NCI-H128 (cell line): ENCODE measurements at regions not wholly inside any gene's neighbourhood (a gene's known extent, or its start where the extent isn't known, plus 50 kb on each side); places are given as distances from the start of the nearest gene placed in this dataset.

Source experiments
- DNase-seq: peaks from one replicate; lab custom pipeline; 2025; ENCODE audit not compliant: unreplicated experiment; lab: John Stamatoyannopoulos, UW

DNA sequence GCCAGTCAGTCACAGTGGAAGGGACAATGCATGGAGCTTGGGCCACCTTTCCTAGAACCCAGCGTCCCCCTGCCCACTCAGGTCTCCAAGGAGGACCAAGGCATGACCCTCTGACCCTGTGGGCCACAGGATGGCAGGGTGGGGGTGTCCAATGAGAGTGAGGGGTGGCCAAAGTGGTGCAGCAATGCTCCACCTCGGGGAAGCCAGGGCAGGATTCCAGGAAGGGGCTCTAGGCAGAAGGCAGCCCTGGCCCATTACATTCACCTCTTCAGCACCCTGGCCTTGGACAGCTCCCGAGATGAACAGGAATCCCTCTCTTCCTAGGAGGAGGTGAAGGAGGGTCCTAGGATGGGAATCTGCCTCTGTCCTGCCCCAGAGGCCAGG, 597.5 kb downstream of the BRD1 start:
- DNase-seq: no peak

DNA sequence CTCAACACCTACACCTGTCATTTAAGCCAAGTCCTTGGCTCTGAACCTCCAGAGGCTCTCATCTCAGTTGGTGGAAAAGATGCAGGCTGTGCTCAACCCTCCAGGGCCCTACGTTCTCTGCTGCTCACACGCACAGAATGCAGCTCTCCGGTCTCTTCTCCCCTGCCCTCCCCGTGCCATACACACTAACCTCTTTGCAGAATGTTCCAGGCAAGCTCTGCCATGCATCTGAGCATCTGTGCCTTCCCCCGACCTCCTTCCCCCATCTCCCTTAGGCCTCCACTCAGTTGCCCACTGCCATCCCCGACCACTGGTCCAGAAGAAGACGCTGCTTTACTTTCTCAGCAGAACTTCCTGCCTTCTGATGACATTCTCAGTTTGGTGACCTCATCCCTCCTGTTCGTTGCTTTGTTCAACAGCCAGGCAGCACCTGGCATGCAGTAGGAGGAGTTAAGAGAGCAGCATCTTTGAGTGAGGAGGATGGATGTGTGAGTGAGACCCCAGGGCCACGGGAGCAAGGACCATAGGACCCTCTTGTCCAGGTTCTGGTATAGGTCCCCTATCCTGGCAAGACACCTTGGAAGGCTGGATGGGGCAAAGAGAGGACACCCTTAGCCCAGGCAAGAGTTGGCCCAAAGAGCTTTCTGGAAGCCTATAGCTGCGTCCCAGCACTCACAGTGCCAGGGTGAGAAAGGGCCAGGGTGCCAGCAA, 598.0 kb downstream of the BRD1 start:
- no peak for DNase-seq

DNA sequence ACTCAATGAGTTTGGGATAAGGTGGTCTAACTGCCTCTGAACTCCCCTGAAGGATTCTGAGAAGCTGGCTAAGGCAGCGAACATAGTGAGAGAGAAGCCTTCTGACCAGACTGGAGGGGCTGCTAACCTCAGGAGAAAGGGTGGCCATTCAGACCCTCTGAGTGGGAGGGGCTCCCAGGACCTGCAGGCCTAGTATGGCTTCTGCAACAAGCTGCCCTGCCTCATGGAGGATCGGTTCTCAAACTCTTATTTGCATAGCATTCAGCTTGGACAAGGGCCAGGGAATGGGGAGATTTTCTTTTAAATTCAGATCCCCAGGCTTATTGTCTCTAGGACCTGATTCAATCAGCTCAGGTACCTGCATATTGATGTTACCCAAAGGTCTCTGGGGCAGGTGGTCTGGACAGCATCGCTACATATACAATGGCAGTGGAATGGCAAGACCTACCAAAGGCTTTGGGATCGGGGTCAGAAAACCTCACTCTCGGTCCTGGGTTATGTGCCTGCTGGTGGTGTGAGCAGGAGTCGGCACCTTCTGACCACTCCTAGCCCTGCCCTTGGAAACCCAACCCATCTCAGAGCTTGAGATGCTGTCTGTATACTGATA, 599.1 kb downstream of the BRD1 start:
- DNase-seq: no peak

DNA sequence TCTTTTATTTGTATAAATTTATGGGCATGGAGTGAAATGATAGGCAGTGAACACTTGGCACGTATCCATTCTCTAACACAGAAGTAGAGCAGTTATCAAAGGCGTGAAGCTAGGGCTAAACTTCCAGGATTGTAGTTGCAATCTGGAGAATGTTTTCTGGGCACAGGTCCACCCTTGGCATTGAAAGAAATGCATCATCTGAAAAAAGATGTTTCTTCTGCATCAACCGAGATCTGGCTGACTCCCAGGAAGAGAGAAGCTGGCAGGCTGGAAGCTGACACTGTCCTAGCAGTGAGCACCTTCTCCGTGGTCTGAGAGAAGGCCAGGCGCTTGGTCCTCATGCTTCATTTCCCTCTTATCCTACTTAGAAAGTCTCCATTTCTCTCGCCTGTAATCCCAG, 600.0 kb downstream of the BRD1 start:
- no peak for DNase-seq

DNA sequence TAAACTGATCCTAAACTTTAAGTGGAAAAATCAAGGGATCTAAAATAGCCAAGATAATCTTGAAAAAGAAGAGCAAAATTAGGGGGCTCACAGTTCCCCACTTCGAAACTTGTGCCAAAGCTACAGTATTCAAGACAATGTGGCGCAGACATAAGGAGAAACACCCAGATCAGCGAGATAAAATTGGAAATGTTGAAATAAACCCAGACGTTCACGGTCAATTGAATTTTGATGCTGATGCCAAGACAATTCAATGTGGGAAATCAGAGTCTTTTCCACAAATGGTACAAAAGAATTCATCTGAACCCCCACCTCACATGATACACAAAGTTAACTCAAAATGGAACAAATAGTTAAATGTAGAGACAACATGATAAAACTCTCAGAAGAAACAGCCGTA, 601.6 kb downstream of the BRD1 start:
- DNase-seq: no peak

DNA sequence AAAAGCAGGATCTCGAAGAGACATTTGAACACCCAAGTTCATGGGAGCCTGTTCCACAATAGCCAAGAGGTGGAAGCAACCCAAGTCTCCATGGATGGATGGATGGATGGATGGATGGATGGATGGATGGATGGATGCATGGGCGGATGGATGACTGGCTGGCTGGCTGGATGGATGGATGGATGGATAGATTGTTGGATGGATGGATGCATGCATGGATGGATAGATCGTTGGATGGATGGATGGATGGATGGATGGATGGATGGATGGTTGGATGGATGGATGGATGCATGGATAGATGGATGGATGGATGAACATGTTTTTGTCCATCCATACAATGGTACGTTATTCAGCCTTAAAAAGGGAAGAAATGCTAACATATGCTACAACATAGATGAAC, 603.4 kb downstream of the BRD1 start:
- DNase-seq: no peak

DNA sequence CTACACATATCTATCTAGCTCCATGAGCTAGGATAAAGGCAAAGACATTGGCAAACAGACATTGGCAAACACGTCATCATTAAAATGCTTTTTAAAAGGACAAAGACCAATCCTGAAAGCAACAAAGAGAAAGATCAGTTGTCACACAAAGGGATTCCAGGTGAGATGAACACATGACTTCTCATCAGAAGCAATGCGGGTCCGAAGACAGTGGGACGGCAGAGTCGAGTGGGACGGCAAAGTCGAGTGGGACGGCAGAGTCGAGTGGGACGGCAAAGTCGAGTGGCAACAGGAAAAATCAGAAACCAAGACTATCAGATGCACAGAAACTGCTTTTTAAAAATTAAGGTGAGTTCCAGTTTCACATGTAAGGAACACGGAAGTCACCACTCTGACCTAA, 609.5 kb downstream of the BRD1 start:
- DNase-seq: no peak

DNA sequence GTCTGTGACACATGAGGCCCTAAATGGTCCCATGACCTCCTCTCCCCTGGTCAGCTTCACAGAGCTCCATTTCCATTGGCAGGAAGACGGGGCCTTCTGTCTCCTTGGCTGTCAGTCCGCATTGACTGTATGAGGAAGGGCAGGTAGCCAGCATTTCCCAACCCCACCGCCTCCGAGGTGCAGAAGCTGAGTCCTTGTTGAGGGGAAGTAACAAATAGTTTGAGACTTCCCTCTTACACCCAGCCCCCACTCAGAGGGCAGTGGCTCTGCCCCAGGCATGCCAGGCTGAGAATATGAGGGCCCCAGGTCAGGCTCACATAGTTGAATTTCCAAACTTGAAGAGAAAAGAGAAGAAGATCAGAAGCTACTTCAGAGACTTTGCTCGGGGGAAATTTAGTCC, 611.1 kb downstream of the BRD1 start:
- no peak for DNase-seq

DNA sequence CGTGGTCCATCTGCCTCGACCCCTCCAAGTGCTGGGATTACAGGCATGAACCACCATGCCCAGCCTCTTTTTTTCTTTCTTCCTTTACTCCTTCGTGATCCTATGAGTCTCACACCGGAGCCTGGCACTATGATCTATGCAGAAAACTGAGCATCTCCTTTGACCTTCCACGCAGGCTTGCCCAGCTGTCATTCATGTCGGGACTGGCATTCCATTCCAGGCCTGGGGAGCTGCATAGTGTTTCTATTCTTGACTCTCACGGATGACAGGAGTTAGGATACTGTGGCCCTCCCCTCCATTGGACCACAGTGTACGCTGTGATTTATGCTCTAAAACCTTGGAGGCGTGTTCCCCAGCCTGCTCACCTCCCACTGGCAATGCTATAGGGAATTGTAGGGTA, 611.8 kb downstream of the BRD1 start:
- DNase-seq: no peak

DNA sequence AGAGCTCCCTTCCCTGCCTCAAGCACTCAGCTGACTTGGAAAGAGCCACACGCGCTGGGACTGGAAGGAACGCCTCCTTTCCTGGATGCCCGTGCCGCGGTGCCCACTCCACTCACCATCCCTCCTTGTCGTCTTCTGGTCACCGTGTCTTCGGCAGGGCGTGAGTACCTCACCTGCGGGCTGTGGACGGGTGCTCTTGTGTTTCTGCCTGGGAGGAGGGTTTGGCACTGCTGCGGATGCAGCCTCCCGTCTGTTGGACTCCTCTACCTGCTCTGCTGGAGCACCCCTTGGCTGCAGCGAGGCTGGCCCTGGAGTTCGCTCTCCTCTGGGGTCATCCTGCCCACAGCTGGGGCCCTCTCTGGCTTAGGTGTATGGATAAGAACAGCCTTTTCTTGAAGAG, 612.7 kb downstream of the BRD1 start:
- no peak for DNase-seq

DNA sequence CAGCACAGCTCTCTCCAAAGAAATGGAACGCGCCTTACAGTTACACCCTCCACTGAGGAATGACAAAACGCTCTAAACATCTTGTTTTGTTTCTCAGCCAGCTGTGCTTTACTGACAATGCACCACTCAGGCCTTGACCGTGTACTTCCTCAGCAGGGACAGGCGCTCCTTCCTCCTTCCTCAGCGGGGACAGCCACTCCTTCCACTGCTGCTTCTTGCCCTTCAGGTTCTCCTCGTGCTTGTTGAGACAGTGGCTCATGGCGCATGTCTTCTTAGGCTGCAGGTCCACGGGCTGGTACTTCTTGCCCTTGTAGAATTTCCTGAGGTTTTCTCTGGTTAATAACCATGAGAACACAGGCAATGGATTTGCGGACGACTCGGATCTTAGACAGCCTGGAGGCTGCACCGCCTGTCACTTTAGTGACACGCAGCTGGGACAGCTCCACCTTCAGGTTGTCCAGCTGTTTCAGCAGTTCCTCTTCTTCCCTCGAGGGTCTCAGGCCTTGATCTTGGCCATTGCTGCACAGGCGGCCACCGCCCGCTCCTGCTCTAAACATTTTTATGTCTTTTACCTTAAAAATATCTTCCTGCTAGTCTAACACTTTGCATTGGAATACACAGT, 613.8 kb downstream of the BRD1 start:
- no peak for DNase-seq

DNA sequence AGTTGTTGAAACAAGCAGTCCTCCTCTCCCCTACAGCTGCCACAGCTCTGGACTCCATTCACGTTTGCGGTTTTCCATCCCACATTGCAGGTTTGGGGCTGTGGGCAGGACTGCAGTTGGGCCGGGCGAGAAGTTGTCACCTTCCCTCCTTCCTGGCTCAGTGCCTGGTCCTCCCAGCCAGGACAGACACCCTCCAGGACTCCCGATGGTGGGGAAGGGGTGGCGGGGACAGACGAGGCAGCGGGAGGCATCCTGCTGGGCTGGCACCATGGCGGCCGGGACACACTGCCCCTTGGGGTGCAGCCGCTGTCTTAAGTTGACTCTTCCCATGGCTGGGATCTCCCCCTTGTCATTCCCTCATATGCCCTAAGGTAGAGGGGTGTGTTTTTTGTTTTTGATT, 615.2 kb downstream of the BRD1 start:
- DNase-seq: no peak

DNA sequence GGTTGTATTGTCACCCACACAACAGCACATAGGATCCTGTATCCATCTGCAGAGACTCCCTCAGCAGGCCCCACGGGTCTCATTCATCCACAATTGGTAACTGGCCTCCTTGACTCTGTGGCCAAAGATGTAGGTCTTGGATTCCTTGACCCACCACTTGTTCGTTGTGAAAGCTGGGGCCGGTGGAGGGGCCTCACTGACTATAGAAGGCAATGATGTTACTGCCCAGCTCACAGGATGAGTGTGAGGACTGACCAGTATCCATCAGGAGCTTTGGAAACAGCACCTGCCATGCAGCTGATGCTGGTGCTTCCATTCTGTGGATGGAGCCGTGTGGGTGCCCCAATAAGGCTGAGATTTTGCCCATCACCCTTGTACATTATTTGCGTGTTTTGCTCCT, 615.7 kb downstream of the BRD1 start:
- no peak for DNase-seq

DNA sequence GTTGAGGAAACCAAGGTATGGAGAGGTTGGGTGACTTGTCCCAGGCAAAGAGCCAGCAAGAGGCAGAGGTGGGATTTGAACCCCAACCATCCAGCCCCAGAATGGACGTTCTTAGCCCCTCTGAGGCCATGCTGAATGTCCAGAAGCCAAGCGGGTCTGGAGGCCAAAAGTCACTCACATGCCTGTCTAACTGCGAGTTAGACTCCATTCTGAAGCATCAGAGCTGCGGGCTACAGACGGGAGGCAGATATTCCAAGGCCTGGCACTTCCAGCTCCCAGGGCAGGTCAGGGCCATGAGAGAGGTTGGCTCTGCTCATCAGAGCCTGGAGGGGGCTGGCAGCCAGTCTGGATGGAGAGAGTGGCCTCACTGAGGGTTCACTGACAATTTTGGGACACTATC, 616.5 kb downstream of the BRD1 start:
- DNase-seq: no peak

DNA sequence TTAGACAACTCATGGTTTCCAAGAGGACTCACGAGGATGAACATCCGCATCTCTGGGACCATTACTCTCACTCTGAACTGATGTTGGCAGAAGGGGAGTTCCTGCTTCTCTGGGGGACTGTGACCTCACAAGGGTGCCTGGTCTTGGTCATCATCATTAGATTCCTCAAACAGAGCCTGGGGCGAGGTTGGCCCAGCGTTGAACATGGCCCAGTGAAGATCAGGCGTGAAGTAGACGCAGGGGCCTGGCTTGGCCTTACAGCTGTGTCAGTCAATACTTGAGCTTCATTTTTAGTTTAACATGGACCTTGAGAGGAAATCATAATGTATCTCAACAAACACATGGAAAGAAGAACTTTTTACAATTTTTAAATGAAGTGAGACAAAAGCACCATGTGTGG, 617.1 kb downstream of the BRD1 start:
- no peak for DNase-seq

DNA sequence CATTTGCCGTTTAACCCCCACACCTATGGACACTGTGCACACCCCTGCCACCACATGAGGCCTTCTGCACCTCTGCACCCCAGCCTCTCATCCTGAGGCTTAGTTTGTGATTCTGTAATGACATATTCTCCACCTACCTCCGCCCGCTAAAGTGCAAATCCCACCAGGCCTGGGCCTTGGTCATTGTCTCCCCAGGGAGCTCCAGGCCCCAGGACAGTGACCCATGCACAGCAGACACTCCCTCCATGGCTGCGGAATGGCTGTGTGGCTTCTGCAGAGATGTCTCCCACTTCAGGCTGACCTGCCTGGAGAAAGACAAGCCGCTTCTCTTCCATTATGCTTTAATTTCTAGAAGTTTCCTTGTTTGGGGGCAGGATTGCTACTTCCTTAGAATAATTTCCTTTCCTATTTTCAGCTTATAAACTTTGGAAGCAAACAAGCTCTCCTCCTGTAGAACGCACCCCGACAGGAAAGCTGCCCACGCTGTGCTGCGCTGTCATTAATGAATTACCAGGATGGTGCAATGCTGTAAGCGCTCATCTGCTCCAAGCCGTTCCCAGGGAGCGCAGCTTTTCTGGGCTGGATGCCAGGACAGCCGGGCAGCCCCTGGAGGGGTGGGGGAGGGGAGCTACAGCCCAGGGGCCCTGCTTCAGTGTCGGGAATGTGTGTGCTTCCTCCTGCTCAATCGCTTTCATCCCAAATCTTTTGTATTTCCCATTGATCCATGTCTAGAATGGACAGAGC, 618.0 kb downstream of the BRD1 start:
- DNase-seq: peak; percentile 17

DNA sequence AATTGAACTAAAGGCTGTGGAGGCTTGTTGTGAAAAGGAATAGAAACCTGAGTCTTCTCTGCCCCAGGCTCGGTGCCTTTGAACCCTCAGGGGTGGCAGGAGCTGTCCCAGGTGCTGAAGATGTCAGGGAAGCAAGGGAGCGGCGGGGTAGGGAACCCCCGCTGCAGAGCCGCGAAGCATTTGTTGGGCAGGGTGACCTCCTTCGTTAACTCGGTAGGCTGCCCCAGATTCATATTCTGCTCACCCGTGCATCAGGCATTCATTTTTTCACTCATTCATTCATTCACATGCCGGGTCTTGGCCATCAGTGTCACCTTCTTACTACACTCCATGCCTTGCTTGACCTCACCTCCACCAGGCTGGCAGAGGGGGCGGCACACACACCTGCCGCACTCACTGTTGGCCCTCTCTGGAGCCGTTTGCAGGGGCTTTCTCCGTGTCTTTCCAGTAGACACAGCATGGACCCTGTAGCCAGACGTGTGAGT, 618.9 kb downstream of the BRD1 start:
- no peak for DNase-seq

DNA sequence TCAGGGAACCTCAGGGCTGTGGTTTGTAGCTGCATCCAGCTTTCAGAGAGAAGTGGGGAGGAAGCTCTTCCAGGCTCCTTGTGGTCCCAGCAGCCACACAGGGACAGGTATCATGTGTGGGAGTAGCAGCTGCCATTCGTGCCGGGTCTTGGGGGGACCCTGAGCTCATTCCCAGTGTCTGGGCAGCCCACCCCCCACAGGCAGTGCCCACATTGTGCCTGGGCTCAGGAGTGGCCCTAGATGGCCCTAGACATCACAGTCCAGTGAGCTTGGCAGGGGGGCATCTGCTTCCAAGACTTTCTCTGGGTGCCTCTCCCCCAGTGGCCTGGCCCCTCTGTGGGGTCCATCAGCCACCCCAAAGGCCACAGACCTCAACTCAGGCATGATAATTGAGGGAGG, 619.7 kb downstream of the BRD1 start:
- no peak for DNase-seq

DNA sequence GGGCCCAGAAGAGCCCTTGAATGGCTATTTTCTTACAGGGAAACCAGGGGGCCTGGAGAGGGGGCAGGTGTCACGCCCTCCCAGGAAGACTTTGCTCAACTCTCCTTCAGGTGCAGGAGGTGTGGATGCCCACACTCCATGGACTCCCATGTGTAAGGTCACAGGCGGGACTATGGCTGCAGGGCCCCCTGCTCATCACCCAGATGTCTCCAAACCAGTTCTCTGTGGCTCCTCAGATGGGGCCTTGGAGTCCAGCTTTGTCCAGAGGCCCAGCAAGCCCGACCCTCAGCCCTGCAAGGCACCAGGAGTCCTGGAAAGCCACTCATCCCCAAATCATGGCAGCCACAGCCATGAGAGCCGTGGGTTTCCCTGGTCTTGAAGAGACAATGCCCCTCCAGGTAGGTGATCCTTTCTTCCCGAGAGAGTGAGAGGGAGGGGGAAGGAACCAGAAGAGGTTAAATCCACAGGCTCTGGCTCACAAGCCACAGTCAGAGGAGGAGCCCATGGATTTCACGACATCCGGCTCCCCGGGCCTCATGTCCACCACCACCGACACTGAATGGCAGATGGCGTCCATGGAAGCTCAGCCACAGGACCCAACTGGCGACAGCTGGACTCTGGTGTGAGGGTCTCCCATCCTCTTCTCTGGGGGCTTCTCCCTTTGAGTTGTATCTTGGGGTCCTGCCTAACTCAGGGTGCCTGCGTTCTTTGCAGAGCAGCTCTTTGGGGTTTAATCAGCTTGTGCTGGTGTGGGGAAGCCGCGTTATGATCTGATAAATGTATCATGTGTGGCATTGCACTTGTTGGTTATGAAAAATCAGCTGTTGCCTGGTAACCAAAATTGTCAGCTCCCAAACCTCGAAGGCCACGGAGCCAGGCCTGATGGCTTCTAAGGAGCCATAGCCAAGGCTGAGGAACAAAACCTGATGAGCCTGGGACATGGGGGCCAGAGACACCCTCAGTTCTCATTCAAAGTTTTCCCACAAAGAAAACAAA, 620.4 kb downstream of the BRD1 start:
- no peak for DNase-seq

DNA sequence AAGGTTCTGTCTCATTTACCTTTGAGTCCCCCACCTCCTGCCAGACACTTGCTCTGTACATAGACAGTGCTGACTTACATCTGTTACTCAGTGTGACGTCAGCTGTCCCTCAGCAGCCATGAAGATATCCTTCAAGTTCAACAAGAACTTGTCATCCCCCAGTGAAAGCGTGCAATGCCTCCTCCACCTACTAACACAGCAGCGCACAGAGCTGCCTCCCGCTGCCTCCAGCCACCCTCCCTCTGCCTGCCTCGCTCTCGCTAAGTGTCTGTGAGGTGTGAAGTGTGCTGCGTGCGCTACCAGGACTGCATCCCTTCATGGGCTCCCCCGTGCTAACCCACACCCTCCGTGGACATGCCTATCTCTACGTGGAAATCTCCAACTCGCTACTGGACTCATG, 621.4 kb downstream of the BRD1 start:
- no peak for DNase-seq

DNA sequence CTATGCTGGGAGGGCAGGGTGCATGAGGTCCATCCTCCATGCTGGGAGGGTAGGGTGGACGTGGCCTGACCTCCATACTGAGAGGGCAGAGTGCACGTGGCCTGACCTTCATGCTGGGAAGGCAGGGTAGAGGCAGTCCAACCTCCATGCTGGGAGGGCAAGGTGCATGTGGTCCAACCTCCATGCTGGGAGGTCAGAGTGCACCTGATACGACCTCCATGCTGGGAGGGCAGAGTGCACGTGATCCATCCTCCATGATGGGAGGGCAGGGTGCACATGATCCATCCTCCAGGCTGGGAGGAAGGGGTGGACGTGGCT, 622.2 kb downstream of the BRD1 start:
- no peak for DNase-seq
